Gastroesophageal sphincter (tissue), 4 donors: ENCODE measurements at regions not wholly inside any gene's neighbourhood (a gene's known extent, or its start where the extent isn't known, plus 50 kb on each side); places are given as distances from the start of the nearest gene placed in this dataset.
"Not testable (repeated sequence)": the region's sequence is repeated elsewhere in the genome, so short reads cannot be mapped to it uniquely, and the experiment has no call there.

Source experiments
- ATAC-seq: fragments of 150-250 bp; one replicate; pipeline ENCODE4 v1.9.1; 2016; ENCODE audit warnings: mild to moderate bottlenecking, moderate library complexity
- H3K27ac ChIP-seq, 4 donors: fragments of 200-600 bp; sonication (generic) in 3 of 4; 1 replicate in 3 of 4; 2 replicates in 1 of 4; pipeline ENCODE4 v1.5.1; 2016 to 2019
- H3K27me3 ChIP-seq: fragments of 200-600 bp; sonication (generic); one replicate; pipeline ENCODE4 v1.5.1; 2019
- H3K36me3 ChIP-seq, 2 donors: fragments of 200-600 bp; sonication (generic); one replicate each; pipeline ENCODE4 v1.5.1; 2019; ENCODE audit warnings: control low read depth in 1 of 2
- H3K4me1 ChIP-seq, 3 donors: fragments of 200-600 bp; sonication (generic); 1 replicate in 2 of 3; 2 replicates in 1 of 3; pipeline ENCODE4 v1.5.1; 2016 to 2019; ENCODE audit warnings: control low read depth in 2 of 3
- H3K4me3 ChIP-seq, 2 donors: fragments of 200-600 bp; sonication (generic); one replicate each; pipeline ENCODE4 v1.5.1; 2019; ENCODE audit warnings: mild to moderate bottlenecking in 1 of 2, moderate library complexity in 1 of 2
- H3K9me3 ChIP-seq, 3 donors: fragments of 200-600 bp; sonication (generic); one replicate each; pipeline ENCODE4 v1.5.1; 2017 to 2019; ENCODE audit warnings: control low read depth in 2 of 3
- EP300 ChIP-seq: sonication (generic); formaldehyde crosslinking; IDR thresholded peaks from one replicate; pipeline ENCODE4 v1.6.1; 2017; ENCODE audit warnings: antibody characterized with exemption, mild to moderate bottlenecking
- POLR2A ChIP-seq, 2 donors: fragments of 450-650 bp; IDR thresholded peaks; one replicate each; pipeline ENCODE4 v1.6.1; 2017; ENCODE audit warnings: antibody characterized with exemption in 2 of 2, mild to moderate bottlenecking in 2 of 2, moderate library complexity in 1 of 2
- POLR2AphosphoS5 ChIP-seq: sonication (generic); formaldehyde crosslinking; IDR thresholded peaks from one replicate; pipeline ENCODE4 v1.6.1; 2017; ENCODE audit warnings: antibody characterized with exemption
- WGBS, 2 donors: methylation state at CpG; one replicate each; pipeline ENCODE4 v1.1.5; 2018; ENCODE audit warnings: low coverage in 1 of 2; 5-methylcytosine and 5-hydroxymethylcytosine counted together
- small RNA-seq, 4 donors: library from RNA; depleted of rRNA; stranded (forward); fragments of <200 nt; gene quantifications; one replicate each; pipeline ENCODE3, GENCODE V24; 2016
- TF ChIP-seq, protein P1 (sequence below), 4 experiments: fragments of 200-600 bp in 2 of 4; fragments of 450-650 bp in 2 of 4; sonication (generic) in 1 of 4; IDR thresholded peaks; one replicate each; pipeline ENCODE4 v1.5.1; 2017 to 2019; ENCODE audit warnings: antibody characterized with exemption in 4 of 4, mild to moderate bottlenecking in 2 of 4, moderate library complexity in 2 of 4

DNA sequence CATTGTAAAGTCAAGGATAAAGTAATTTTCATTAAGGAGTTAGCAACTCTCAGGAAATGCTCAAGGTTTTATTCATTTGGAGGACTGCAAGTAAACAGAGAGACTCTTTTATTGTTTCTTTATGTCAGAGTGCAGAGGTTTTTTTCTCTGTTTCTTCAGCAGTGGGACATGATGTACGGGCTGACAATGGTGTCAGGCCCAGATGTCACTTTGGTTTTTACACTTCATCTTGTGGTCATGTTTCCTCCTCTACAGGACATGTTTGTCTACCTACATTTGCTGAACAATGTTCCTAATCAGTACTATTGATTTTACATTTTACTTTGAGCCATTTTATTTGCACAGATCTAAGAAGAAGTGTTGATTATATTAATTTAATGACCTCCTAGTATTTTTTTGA is 72.8 kb upstream of the PARP8 start:
- no peaks in the 10 kb centered on the region for H3K4me1 ChIP-seq
- WGBS, 2 donors: 50 to 59% methylated on average over 1 of the region's 1 CpG
- H3K36me3 ChIP-seq: no peaks in the 10 kb centered on the region
- no peak overlapping the region for H3K27ac ChIP-seq
- no peaks in the 10 kb centered on the region for H3K27me3 ChIP-seq
- TF ChIP-seq, protein P1, sequence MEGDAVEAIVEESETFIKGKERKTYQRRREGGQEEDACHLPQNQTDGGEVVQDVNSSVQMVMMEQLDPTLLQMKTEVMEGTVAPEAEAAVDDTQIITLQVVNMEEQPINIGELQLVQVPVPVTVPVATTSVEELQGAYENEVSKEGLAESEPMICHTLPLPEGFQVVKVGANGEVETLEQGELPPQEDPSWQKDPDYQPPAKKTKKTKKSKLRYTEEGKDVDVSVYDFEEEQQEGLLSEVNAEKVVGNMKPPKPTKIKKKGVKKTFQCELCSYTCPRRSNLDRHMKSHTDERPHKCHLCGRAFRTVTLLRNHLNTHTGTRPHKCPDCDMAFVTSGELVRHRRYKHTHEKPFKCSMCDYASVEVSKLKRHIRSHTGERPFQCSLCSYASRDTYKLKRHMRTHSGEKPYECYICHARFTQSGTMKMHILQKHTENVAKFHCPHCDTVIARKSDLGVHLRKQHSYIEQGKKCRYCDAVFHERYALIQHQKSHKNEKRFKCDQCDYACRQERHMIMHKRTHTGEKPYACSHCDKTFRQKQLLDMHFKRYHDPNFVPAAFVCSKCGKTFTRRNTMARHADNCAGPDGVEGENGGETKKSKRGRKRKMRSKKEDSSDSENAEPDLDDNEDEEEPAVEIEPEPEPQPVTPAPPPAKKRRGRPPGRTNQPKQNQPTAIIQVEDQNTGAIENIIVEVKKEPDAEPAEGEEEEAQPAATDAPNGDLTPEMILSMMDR (IDR thresholded peaks at IDR 0.05): no peak
- TF ChIP-seq EP300 (no peak), POLR2A (IDR thresholded peaks at IDR 0.05) (no peak), POLR2AphosphoS5 (no peak)
- H3K9me3 ChIP-seq: no peaks in the 10 kb centered on the region
- no peak for ATAC-seq
- no peak overlapping the region for H3K4me3 ChIP-seq

DNA sequence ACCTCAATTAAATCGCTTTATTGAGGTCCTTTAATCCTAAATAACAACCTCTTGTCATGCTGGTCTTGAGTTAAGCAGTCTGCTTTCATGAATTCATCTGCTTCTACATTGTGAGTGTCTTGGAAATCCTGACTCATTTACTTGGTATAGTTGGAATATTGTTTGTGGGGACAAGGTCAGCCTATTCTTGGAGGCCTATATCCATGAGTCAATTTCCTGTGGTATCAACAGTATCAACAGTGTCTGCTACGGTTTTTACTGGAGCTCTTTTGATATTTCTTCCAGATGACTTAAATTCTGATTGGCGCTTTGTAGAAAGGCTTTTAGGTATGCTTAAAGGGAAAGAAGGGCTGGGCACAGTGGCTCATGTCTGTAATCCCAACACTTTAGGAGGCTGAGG is 71.2 kb upstream of the PARP8 start:
- WGBS, 2 donors: 61 to 82% methylated on average over 2 of the region's 3 CpGs
- no peak for ATAC-seq
- H3K27ac ChIP-seq: no peak overlapping the region
- no peaks in the 10 kb centered on the region for H3K36me3 ChIP-seq
- no peak overlapping the region for H3K4me3 ChIP-seq
- no peaks in the 10 kb centered on the region for H3K9me3 ChIP-seq
- no peaks in the 10 kb centered on the region for H3K4me1 ChIP-seq
- H3K27me3 ChIP-seq: no peaks in the 10 kb centered on the region
- TF ChIP-seq, protein P1 (IDR thresholded peaks at IDR 0.05): no peak
- TF ChIP-seq POLR2A (IDR thresholded peaks at IDR 0.05) (no peak), EP300 (no peak), POLR2AphosphoS5 (no peak)

DNA sequence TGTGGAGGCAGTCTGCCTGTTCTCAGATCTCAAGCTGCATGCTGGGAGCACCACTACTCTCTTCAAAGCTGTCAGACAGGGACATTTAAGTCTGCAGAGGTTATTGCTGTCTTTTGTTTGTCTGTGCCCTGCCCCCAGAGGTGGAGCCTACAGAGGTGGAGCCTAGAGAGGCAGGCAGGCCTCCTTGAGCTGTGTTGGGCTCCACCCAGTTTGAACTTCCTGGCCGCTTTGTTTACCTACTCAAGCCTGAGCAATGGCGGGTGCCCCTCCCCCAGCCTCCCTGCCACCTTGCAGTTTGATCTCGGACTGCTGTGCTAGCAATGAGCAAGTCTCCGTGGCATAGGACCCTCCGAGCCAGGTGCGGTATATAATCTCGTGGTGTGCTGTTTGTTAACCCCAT is 64.9 kb upstream of the PARP8 start:
- not testable (repeated sequence) for H3K9me3 ChIP-seq, H3K27ac ChIP-seq, H3K36me3 ChIP-seq, H3K4me3 ChIP-seq, H3K27me3 ChIP-seq, H3K4me1 ChIP-seq, ATAC-seq
- WGBS, 2 donors: 40 to 78% methylated on average over 2 to 6 of the region's 7 CpGs

DNA sequence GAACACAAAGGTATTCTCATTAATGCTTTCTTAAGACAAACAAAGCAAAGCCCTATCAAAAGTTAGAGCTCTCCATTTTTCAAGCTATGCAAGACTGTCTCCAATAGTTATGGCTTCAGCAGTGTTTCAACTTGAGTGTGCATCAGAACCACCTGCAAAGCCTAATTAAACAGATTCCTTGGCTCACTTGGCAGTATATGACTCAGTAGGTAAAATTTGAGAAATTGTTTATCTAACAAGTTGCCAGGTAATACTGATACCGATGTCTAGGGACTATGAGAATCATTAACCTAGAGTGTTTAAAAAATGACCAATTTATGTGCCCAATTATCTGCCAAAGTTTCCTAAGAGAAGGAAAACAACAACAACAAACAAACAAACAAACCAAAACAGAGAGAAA is 60.3 kb upstream of the PARP8 start:
- H3K27ac ChIP-seq: no peak overlapping the region
- no peaks in the 10 kb centered on the region for H3K9me3 ChIP-seq
- H3K36me3 ChIP-seq: no peaks in the 10 kb centered on the region
- H3K27me3 ChIP-seq: no peaks in the 10 kb centered on the region
- WGBS, 2 donors: 50 to 80% methylated on average over 1 of the region's 1 CpG
- TF ChIP-seq, protein P1 (IDR thresholded peaks at IDR 0.05): no peak
- TF ChIP-seq POLR2A (IDR thresholded peaks at IDR 0.05) (no peak), EP300 (no peak), POLR2AphosphoS5 (no peak)
- H3K4me1 ChIP-seq: no peaks in the 10 kb centered on the region
- no peak overlapping the region for H3K4me3 ChIP-seq
- ATAC-seq: no peak

DNA sequence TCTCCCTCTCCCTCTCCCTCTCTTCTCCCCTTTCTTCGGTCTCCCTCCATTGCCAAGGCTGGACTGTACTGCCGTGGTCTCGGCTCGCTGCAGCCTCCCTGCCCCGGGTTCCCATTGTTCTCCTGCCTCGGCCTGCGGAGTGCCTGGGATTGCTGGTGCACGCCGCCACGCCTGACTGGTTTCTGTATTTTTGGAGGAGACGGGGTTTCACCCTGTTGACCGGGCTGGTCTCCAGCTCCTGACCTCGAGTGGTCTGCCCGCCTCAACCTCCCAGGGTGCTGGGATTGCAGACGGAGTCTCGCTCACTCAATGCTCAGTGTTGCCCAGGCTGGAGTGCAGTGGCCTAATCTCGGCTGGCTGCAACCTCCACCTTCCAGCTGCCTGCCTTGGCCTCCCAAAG is 59.0 kb upstream of the PARP8 start:
- not testable (repeated sequence) for H3K4me1 ChIP-seq, H3K4me3 ChIP-seq, H3K27ac ChIP-seq, ATAC-seq, H3K36me3 ChIP-seq, H3K27me3 ChIP-seq, H3K9me3 ChIP-seq
- 93% methylated on average over 9 of the region's 17 CpGs; no CpG with 5 or more reads in 1 of the 2 donors for WGBS, 2 donors

- H3K36me3 ChIP-seq, H3K27me3 ChIP-seq, H3K27ac ChIP-seq, H3K4me3 ChIP-seq, ATAC-seq, H3K9me3 ChIP-seq, H3K4me1 ChIP-seq: not testable (repeated sequence)
- WGBS, 2 donors: 100% methylated on average over 1 of the region's 49 CpGs; no CpG with 5 or more reads in 1 of the 2 donors
Observed at GRCh38 chr5:50607953-50608705, 58.3 kb upstream of the PARP8 start.

DNA sequence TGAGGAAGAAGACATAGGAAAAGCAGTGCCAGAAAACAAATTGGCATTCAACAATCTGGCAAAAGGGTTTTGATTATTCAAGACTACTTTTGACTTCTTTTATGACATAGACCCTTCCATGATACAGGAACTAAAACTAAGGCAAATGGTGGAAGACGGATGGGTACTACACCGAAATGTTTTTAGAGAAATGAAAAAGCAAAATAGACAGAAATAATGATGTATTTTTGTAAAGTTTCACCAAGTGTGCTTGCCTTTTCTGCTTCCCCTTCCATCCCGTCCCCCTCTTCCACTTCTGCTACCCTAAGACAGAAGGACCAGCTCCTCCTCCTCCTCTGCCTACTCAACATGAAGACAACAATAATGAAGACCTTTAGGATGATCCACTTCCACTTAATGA is 53.4 kb upstream of the PARP8 start:
- not testable (repeated sequence) for H3K27me3 ChIP-seq, H3K4me1 ChIP-seq, H3K9me3 ChIP-seq, H3K36me3 ChIP-seq, ATAC-seq, H3K27ac ChIP-seq, H3K4me3 ChIP-seq
- WGBS, 2 donors: 82% methylated on average over 3 of the region's 3 CpGs

Small RNAs in the stretch of these regions (small RNA-seq; reads per million reads assigned to genes)
- 0 reads per million in 4 donors for gene AC112187.2
